Suprapubic skin (tissue), 4 donors: ENCODE measurements at regions not wholly inside any gene's neighbourhood (a gene's known extent, or its start where the extent isn't known, plus 50 kb on each side); places are given as distances from the start of the nearest gene placed in this dataset.

Experiments
- DNase-seq, 2 donors: peaks; one replicate each; pipeline ENCODE4 v3.0.0-alpha.2; 2019; ENCODE audit warnings: low spot score in 2 of 2
- H3K27ac ChIP-seq: fragments of 200-600 bp; sonication (generic); one replicate; pipeline ENCODE4 v1.5.1; 2019
- H3K27me3 ChIP-seq: fragments of 200-600 bp; sonication (generic); one replicate; pipeline ENCODE4 v1.5.1; 2019
- H3K36me3 ChIP-seq: fragments of 200-600 bp; sonication (generic); one replicate; pipeline ENCODE4 v1.5.1; 2019
- H3K4me1 ChIP-seq: fragments of 200-600 bp; sonication (generic); one replicate; pipeline ENCODE4 v1.5.1; 2019
- H3K4me3 ChIP-seq: fragments of 200-600 bp; sonication (generic); one replicate; pipeline ENCODE4 v1.5.1; 2019; ENCODE audit warnings: mild to moderate bottlenecking
- H3K9me3 ChIP-seq: fragments of 200-600 bp; sonication (generic); one replicate; pipeline ENCODE4 v1.5.1; 2019
- CTCF ChIP-seq, 2 donors: fragments of 200-600 bp in 1 of 2; fragments of 450-650 bp in 1 of 2; sonication (generic) in 1 of 2; IDR thresholded peaks; one replicate each; pipeline ENCODE4 v1.5.1; 2016 to 2019; ENCODE audit warnings: antibody characterized with exemption in 2 of 2, mild to moderate bottlenecking in 1 of 2, moderate library complexity in 1 of 2
- EP300 ChIP-seq: sonication (generic); formaldehyde crosslinking; IDR thresholded peaks from one replicate; pipeline ENCODE4 v1.6.1; 2017; ENCODE audit warnings: antibody characterized with exemption
- POLR2A ChIP-seq, 2 donors: fragments of 450-650 bp; IDR thresholded peaks; one replicate each; pipeline ENCODE4 v1.6.1; 2017; ENCODE audit warnings: antibody characterized with exemption in 2 of 2, mild to moderate bottlenecking in 2 of 2, moderate library complexity in 2 of 2
- POLR2AphosphoS5 ChIP-seq, 3 donors: sonication (generic); formaldehyde crosslinking; IDR thresholded peaks; one replicate each; pipeline ENCODE4 v1.6.1; 2017; ENCODE audit warnings: antibody characterized with exemption in 3 of 3
- WGBS: methylation state at CpG from one replicate; pipeline ENCODE4 v1.1.5; 2018; 5-methylcytosine and 5-hydroxymethylcytosine counted together

- H3K4me1 ChIP-seq: no peaks in the 10 kb centered on the region
- no peak overlapping the region for H3K4me3 ChIP-seq
- peaks cover 3% of the 10 kb centered on the region for H3K9me3 ChIP-seq
- TF ChIP-seq POLR2A (IDR thresholded peaks at IDR 0.05): no peak
- no peak for TF ChIP-seq POLR2AphosphoS5 (IDR thresholded peaks at IDR 0.05)
- TF ChIP-seq CTCF (IDR thresholded peaks at IDR 0.05): no peak
- TF ChIP-seq EP300: no peak
- H3K36me3 ChIP-seq: no peaks in the 10 kb centered on the region
- no peak for DNase-seq
- 82% methylated on average over 17 of the region's 17 CpGs for WGBS
- no peaks in the 10 kb centered on the region for H3K27me3 ChIP-seq
- H3K27ac ChIP-seq: no peak overlapping the region
Measured at GRCh38 chr17:13813347-13814240, 211.9 kb upstream of the HS3ST3A1 start.

GRCh38 chr17:13822700-13823099, 221.0 kb upstream of the HS3ST3A1 start:
- Histone ChIP-seq H3K36me3 (no peaks in the 10 kb centered on the region), H3K4me3 (no peak overlapping the region), H3K27ac (no peak overlapping the region), H3K4me1 (no peaks in the 10 kb centered on the region), H3K27me3 (no peaks in the 10 kb centered on the region), H3K9me3 (no peaks in the 10 kb centered on the region)
- WGBS: 50% methylated on average over 3 of the region's 3 CpGs
- TF ChIP-seq CTCF (IDR thresholded peaks at IDR 0.05): no peak
- TF ChIP-seq POLR2A (IDR thresholded peaks at IDR 0.05): no peak
- TF ChIP-seq EP300: no peak
- TF ChIP-seq POLR2AphosphoS5 (IDR thresholded peaks at IDR 0.05): no peak
- DNase-seq: no peak

DNA sequence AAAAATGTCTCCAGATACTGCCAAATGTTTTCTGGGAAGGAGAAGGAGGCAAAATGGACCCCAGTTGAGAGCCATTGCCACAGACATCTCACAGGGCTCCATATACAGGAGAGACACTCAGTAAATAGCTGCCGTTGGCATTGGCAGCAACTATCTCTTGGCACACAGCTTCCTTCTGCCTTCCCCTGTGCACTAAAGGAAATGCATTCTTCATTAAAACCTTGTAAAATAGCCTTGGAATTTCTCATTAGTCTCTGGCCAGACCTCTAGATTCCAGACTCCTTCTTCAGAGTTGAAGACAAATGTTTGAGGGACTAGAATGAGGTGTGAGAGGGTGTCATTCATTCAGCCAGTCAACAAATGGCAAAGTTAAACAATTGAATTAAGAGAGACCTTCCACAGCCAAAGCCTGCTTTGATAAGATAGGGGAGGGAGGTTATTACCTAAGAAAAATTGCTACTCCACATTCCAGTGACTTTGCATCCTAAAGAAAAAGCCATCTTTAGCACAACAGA, 223.9 kb upstream of the HS3ST3A1 start:
- Histone ChIP-seq H3K36me3 (no peaks in the 10 kb centered on the region), H3K27ac (no peak overlapping the region), H3K4me3 (no peak overlapping the region), H3K27me3 (no peaks in the 10 kb centered on the region), H3K4me1 (no peaks in the 10 kb centered on the region), H3K9me3 (no peaks in the 10 kb centered on the region)
- WGBS: 50% methylated on average over 1 of the region's 1 CpG
- no peak for DNase-seq
- TF ChIP-seq POLR2A (IDR thresholded peaks at IDR 0.05) (no peak), EP300 (no peak), POLR2AphosphoS5 (IDR thresholded peaks at IDR 0.05) (no peak), CTCF (IDR thresholded peaks at IDR 0.05) (no peak)

DNA sequence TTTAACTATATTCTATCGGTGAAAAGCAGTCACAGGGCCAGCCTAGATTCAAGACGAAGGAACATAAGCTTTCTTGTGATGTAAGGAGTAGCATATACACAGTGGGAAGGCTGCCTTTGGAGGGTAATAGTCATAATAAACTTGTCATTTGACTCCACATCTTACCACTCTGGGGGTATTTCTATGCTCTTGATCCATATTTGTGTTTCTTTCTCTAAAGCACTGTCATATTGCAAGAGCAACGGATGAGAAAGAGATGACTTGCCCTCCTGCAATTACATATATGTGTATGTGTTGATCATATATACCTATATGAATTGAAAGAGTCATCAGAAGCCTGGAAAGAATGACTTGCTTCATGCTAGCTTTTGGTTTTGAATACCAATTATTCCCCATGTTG, 225.4 kb upstream of the HS3ST3A1 start:
- WGBS: 94% methylated on average over 3 of the region's 3 CpGs
- TF ChIP-seq POLR2AphosphoS5 (IDR thresholded peaks at IDR 0.05): no peak
- no peak for TF ChIP-seq POLR2A (IDR thresholded peaks at IDR 0.05)
- no peak for TF ChIP-seq CTCF (IDR thresholded peaks at IDR 0.05)
- TF ChIP-seq EP300: no peak
- no peak overlapping the region for H3K4me3 ChIP-seq
- DNase-seq: no peak
- no peaks in the 10 kb centered on the region for H3K4me1 ChIP-seq
- H3K9me3 ChIP-seq: no peaks in the 10 kb centered on the region
- H3K36me3 ChIP-seq: no peaks in the 10 kb centered on the region
- H3K27ac ChIP-seq: no peak overlapping the region
- H3K27me3 ChIP-seq: no peaks in the 10 kb centered on the region

DNA sequence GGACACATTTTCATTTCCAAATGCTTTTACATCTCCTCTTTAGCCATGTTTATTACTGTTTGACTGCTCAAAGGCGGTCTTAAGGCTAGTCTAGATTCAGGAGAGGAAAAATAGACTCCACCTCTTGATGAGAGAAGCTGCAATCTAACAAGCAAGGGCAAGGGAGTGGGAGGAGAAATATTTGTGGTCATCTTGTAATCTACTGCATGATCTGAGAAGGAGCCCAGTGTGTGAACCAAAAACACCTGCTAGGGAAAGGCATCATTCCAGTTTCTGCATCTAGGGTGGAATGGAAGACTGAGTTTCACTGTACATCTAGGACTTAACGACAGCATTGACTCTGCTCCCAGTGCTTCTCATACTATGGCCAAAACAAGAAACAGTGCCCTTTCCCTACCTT, 232.2 kb upstream of the HS3ST3A1 start:
- Histone ChIP-seq H3K27me3 (no peaks in the 10 kb centered on the region), H3K9me3 (no peaks in the 10 kb centered on the region), H3K4me3 (no peak overlapping the region), H3K27ac (no peak overlapping the region), H3K4me1 (no peaks in the 10 kb centered on the region), H3K36me3 (no peaks in the 10 kb centered on the region)
- TF ChIP-seq POLR2AphosphoS5 (IDR thresholded peaks at IDR 0.05): no peak
- TF ChIP-seq POLR2A (IDR thresholded peaks at IDR 0.05): no peak
- no peak for TF ChIP-seq EP300
- no peak for TF ChIP-seq CTCF (IDR thresholded peaks at IDR 0.05)
- 86% methylated on average over 2 of the region's 2 CpGs for WGBS
- DNase-seq: no peak
